GM23338 (cell line): ENCODE measurements at regions not wholly inside any gene's neighbourhood (a gene's known extent, or its start where the extent isn't known, plus 50 kb on each side); places are given as distances from the start of the nearest gene placed in this dataset.

Source experiments
- ATAC-seq: fragments of 200-7000 bp; cut with Tn5 transposase; 3 replicates; pipeline ENCODE4 v1.9.1; 2020
- DNase-seq: peaks from one replicate; pipeline ENCODE4 v3.0.0-alpha.2; 2015; ENCODE audit warnings: low spot score
- H2AFZ ChIP-seq: fragments of 200-600 bp; sonication (generic); 2 replicates; pipeline ENCODE4 v1.8.0; 2016; ENCODE audit warnings: antibody characterized with exemption, mild to moderate bottlenecking, moderate library complexity
- H3F3A ChIP-seq: fragments of 200-600 bp; sonication (generic); replicated peaks from 2 replicates; pipeline ENCODE4 v1.8.0; 2017; ENCODE audit warnings: antibody characterized with exemption, mixed run types, low read depth
- H3K27ac ChIP-seq: fragments of 200-600 bp; sonication (generic); 2 replicates; pipeline ENCODE4 v1.6.1; 2016; ENCODE audit warnings: low read depth
- H3K27me3 ChIP-seq: fragments of 200-600 bp; sonication (generic); 2 replicates; pipeline ENCODE4 v1.8.0; 2016; ENCODE audit warnings: mild to moderate bottlenecking, mixed run types, moderate library complexity; ENCODE audit not compliant: insufficient read depth
- H3K36me3 ChIP-seq: fragments of 200-600 bp; sonication (generic); 2 replicates; pipeline ENCODE4 v1.8.0; 2016; ENCODE audit warnings: mild to moderate bottlenecking; ENCODE audit not compliant: insufficient read depth
- H3K4me1 ChIP-seq: fragments of 200-600 bp; sonication (generic); 2 replicates; pipeline ENCODE4 v1.8.0; 2016; ENCODE audit warnings: mild to moderate bottlenecking, moderate library complexity; ENCODE audit not compliant: insufficient read depth
- H3K4me2 ChIP-seq: fragments of 200-600 bp; sonication (generic); 2 replicates; pipeline ENCODE4 v1.7.1; 2017; ENCODE audit warnings: mixed run types
- H3K4me3 ChIP-seq: fragments of 200-600 bp; sonication (generic); 2 replicates; pipeline ENCODE4 v1.6.1; 2016; ENCODE audit warnings: mixed run types
- H3K79me2 ChIP-seq: fragments of 200-600 bp; sonication (generic); replicated peaks from 2 replicates; pipeline ENCODE4 v1.8.0; 2017; ENCODE audit warnings: mild to moderate bottlenecking; ENCODE audit not compliant: insufficient read depth
- H3K9me2 ChIP-seq: fragments of 200-600 bp; sonication (generic); 2 replicates; pipeline ENCODE4 v1.8.0; 2017; ENCODE audit not compliant: insufficient read depth
- H4K20me1 ChIP-seq: fragments of 200-600 bp; sonication (generic); replicated peaks from 2 replicates; pipeline ENCODE4 v1.8.0; 2017; ENCODE audit warnings: mild to moderate bottlenecking; ENCODE audit not compliant: insufficient read depth
- H3K27ac Mint-ChIP-seq: 2 replicates; pipeline ENCODE4 v1.8.0; 2020; ENCODE audit warnings: inconsistent platforms, mild to moderate bottlenecking, moderate library complexity, mixed read lengths
- H3K27me3 Mint-ChIP-seq: 3 replicates; pipeline ENCODE4 v1.8.0; 2022; ENCODE audit warnings: low read depth, mild to moderate bottlenecking, moderate library complexity, mixed read lengths, inconsistent platforms; ENCODE audit not compliant: insufficient read depth, poor library complexity
- H3K36me3 Mint-ChIP-seq: 3 replicates; pipeline ENCODE4 v1.8.0; 2021; ENCODE audit warnings: low read depth, mild to moderate bottlenecking, inconsistent platforms, moderate library complexity, mixed read lengths
- H3K4me1 Mint-ChIP-seq: 3 replicates; pipeline ENCODE4 v1.8.0; 2020; ENCODE audit warnings: mild to moderate bottlenecking, inconsistent platforms, mixed read lengths
- H3K4me3 Mint-ChIP-seq: 3 replicates; pipeline ENCODE4 v1.8.0; 2021; ENCODE audit warnings: moderate library complexity, mild to moderate bottlenecking, inconsistent platforms, mixed read lengths
- H3K9me3 Mint-ChIP-seq: 3 replicates; pipeline ENCODE4 v1.8.0; 2020; ENCODE audit warnings: moderate library complexity, mild to moderate bottlenecking, inconsistent platforms, mixed read lengths
- CREB1 ChIP-seq: fragments of 250-450 bp; sonication (Bioruptor Pico); IDR thresholded peaks from 2 replicates; pipeline ENCODE4 v1.5.0; 2020; ENCODE audit warnings: low read depth, mild to moderate bottlenecking, moderate library complexity
- CTCF ChIP-seq, 2 experiments: fragments of 200-600 bp in 1 of 2; sonication (generic) in 1 of 2; conservative IDR thresholded peaks; 2 replicates each; pipeline versions ENCODE4 v1.5.1 to v1.6.1; 2016 to 2017; ENCODE audit warnings: antibody characterized with exemption in 2 of 2, low read depth in 2 of 2, mild to moderate bottlenecking in 2 of 2, moderate library complexity in 1 of 2
- ETS1 ChIP-seq: IDR thresholded peaks from 2 replicates; pipeline ENCODE4 v1.6.1; 2016; ENCODE audit warnings: antibody characterized with exemption
- EZH2 ChIP-seq: fragments of 200-600 bp; sonication (generic); IDR thresholded peaks from one replicate; pipeline ENCODE4 v1.8.0; 2017; ENCODE audit warnings: antibody characterized with exemption, mild to moderate bottlenecking, low read depth; ENCODE audit not compliant: unreplicated experiment
- EZH2phosphoT487 ChIP-seq: fragments of 200-600 bp; sonication (generic); IDR thresholded peaks from one replicate; pipeline ENCODE4 v1.8.1; 2018; ENCODE audit warnings: antibody characterized with exemption; ENCODE audit not compliant: unreplicated experiment
- JUNB ChIP-seq: IDR thresholded peaks from one replicate; pipeline ENCODE4 v1.6.1; 2016; ENCODE audit warnings: antibody characterized with exemption; ENCODE audit not compliant: unreplicated experiment
- NANOG ChIP-seq: IDR thresholded peaks from 2 replicates; pipeline ENCODE4 v1.6.1; 2016; ENCODE audit warnings: antibody characterized with exemption, borderline replicate concordance
- POLR2AphosphoS5 ChIP-seq: IDR thresholded peaks from 2 replicates; pipeline ENCODE4 v1.6.1; 2016; ENCODE audit warnings: antibody characterized with exemption, low read depth
- REST ChIP-seq: IDR thresholded peaks from one replicate; pipeline ENCODE4 v1.6.1; 2018; ENCODE audit warnings: antibody characterized with exemption; ENCODE audit not compliant: unreplicated experiment
- STAT1 ChIP-seq: IDR thresholded peaks from one replicate; pipeline ENCODE4 v1.6.1; 2016; ENCODE audit warnings: antibody characterized with exemption; ENCODE audit not compliant: unreplicated experiment
- ZNF114 ChIP-seq: fragments of 250-450 bp; sonication (Bioruptor Pico); IDR thresholded peaks from 2 replicates; pipeline ENCODE4 v1.5.0; 2020; ENCODE audit warnings: mild to moderate bottlenecking, moderate library complexity
- ZNF331 ChIP-seq: fragments of 250-450 bp; sonication (Bioruptor Pico); IDR thresholded peaks from 2 replicates; pipeline ENCODE4 v1.5.0; 2020; ENCODE audit warnings: low read depth, mild to moderate bottlenecking, moderate library complexity
- TF ChIP-seq, protein P1 (sequence below): fragments of 250-450 bp; sonication (Bioruptor Pico); IDR thresholded peaks from 2 replicates; pipeline ENCODE4 v1.5.0; 2020; ENCODE audit warnings: mild to moderate bottlenecking, moderate library complexity

- H3K4me3 ChIP-seq = no peak overlapping the region
- no peaks in the 10 kb centered on the region for H4K20me1 ChIP-seq
- H3K36me3 ChIP-seq = no peaks in the 10 kb centered on the region
- DNase-seq (no peak), ATAC-seq (no peak)
- no peaks in the 10 kb centered on the region for H3K27me3 ChIP-seq
- TF ChIP-seq NANOG (no peak), ZNF331 (CRISPR knock-in tag) (no peak), EZH2 (no peak), REST (no peak), JUNB (no peak), ETS1 (no peak), EZH2phosphoT487 (no peak), POLR2AphosphoS5 (no peak), CTCF (conservative IDR thresholded peaks at IDR 0.05; ENCODE audit: low read depth in 2 of 2) (no peak), ZNF114 (CRISPR knock-in tag) (no peak), CREB1 (CRISPR knock-in tag) (no peak), STAT1 (no peak)
- TF ChIP-seq, protein P1, sequence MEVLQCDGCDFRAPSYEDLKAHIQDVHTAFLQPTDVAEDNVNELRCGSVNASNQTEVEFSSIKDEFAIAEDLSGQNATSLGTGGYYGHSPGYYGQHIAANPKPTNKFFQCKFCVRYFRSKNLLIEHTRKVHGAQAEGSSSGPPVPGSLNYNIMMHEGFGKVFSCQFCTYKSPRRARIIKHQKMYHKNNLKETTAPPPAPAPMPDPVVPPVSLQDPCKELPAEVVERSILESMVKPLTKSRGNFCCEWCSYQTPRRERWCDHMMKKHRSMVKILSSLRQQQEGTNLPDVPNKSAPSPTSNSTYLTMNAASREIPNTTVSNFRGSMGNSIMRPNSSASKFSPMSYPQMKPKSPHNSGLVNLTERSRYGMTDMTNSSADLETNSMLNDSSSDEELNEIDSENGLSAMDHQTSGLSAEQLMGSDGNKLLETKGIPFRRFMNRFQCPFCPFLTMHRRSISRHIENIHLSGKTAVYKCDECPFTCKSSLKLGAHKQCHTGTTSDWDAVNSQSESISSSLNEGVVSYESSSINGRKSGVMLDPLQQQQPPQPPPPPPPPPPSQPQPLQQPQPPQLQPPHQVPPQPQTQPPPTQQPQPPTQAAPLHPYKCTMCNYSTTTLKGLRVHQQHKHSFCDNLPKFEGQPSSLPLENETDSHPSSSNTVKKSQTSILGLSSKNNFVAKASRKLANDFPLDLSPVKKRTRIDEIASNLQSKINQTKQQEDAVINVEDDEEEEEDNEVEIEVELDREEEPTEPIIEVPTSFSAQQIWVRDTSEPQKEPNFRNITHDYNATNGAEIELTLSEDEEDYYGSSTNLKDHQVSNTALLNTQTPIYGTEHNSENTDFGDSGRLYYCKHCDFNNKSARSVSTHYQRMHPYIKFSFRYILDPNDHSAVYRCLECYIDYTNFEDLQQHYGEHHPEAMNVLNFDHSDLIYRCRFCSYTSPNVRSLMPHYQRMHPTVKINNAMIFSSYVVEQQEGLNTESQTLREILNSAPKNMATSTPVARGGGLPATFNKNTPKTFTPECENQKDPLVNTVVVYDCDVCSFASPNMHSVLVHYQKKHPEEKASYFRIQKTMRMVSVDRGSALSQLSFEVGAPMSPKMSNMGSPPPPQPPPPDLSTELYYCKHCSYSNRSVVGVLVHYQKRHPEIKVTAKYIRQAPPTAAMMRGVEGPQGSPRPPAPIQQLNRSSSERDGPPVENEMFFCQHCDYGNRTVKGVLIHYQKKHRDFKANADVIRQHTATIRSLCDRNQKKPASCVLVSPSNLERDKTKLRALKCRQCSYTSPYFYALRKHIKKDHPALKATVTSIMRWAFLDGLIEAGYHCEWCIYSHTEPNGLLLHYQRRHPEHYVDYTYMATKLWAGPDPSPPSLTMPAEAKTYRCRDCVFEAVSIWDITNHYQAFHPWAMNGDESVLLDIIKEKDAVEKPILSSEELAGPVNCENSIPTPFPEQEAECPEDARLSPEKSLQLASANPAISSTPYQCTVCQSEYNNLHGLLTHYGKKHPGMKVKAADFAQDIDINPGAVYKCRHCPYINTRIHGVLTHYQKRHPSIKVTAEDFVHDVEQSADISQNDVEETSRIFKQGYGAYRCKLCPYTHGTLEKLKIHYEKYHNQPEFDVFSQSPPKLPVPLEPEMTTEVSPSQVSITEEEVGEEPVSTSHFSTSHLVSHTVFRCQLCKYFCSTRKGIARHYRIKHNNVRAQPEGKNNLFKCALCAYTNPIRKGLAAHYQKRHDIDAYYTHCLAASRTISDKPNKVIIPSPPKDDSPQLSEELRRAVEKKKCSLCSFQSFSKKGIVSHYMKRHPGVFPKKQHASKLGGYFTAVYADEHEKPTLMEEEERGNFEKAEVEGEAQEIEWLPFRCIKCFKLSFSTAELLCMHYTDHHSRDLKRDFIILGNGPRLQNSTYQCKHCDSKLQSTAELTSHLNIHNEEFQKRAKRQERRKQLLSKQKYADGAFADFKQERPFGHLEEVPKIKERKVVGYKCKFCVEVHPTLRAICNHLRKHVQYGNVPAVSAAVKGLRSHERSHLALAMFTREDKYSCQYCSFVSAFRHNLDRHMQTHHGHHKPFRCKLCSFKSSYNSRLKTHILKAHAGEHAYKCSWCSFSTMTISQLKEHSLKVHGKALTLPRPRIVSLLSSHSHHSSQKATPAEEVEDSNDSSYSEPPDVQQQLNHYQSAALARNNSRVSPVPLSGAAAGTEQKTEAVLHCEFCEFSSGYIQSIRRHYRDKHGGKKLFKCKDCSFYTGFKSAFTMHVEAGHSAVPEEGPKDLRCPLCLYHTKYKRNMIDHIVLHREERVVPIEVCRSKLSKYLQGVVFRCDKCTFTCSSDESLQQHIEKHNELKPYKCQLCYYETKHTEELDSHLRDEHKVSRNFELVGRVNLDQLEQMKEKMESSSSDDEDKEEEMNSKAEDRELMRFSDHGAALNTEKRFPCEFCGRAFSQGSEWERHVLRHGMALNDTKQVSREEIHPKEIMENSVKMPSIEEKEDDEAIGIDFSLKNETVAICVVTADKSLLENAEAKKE (CRISPR knock-in tag) = no peak
- no peak overlapping the region for H3K4me2 ChIP-seq
- Mint-ChIP-seq H3K27me3 (no peaks in the 10 kb centered on the region), H3K9me3 (no peaks in the 10 kb centered on the region), H3K27ac (no peak overlapping the region), H3K36me3 (no peaks in the 10 kb centered on the region), H3K4me1 (no peaks in the 10 kb centered on the region), H3K4me3 (no peak overlapping the region)
- no peaks in the 10 kb centered on the region for H3F3A ChIP-seq
- no peaks in the 10 kb centered on the region for H3K4me1 ChIP-seq
- no peaks in the 10 kb centered on the region for H3K79me2 ChIP-seq
- H2AFZ ChIP-seq = no peak overlapping the region
- H3K27ac ChIP-seq = no peak overlapping the region
- H3K9me2 ChIP-seq = no peaks in the 10 kb centered on the region; the same call in 1 of the 2 replicates
Measured at GRCh38 chr9:27924502-27924901, 351.2 kb upstream of the C9orf72 start.
